IMR-90 (cell line): ENCODE measurements at regions not wholly inside any gene's neighbourhood (a gene's known extent, or its start where the extent isn't known, plus 50 kb on each side); places are given as distances from the start of the nearest gene placed in this dataset.

ENCODE experiments used
- ATAC-seq: fragments of 200-7000 bp; cut with Tn5 transposase; 2 replicates; pipeline ENCODE4 v1.9.1; 2020; ENCODE audit warnings: low read depth, mild to moderate bottlenecking, moderate library complexity
- BruUV-seq: library from RNA; stranded (reverse); fragments of 400-500 nt; replicated peaks from 2 replicates; lab custom pipeline; 2021; lab: Mats Ljungman, UMichigan
- CTCF ChIA-PET: fragments of 300-600 bp; formaldehyde crosslinking; extraction: SDS; loops from one replicate; lab custom pipeline; 2021; ENCODE audit warnings: antibody characterized with exemption; lab: Yijun Ruan, JAX
- POLR2A ChIA-PET: fragments of 300-600 bp; sonication (Branson Sonifier 250); formaldehyde crosslinking; loops from one replicate; lab custom pipeline; 2022; ENCODE audit warnings: antibody characterized with exemption; ENCODE audit not compliant: unreplicated experiment; lab: Charles Lee
- DNase-seq: peaks from one replicate; pipeline ENCODE4 v3.0.0; 2013
- H2AFZ ChIP-seq: replicated peaks from 2 replicates; pipeline ENCODE3; 2013; ENCODE audit warnings: low read length, mild to moderate bottlenecking; ENCODE audit not compliant: poor library complexity
- H2AK5ac ChIP-seq: 2 replicates; pipeline ENCODE4 v1.6.1; 2013; ENCODE audit warnings: low read depth, low read length, inconsistent platforms
- H2AK9ac ChIP-seq: replicated peaks from 2 replicates; pipeline ENCODE3; 2013; ENCODE audit warnings: mild to moderate bottlenecking, low read depth, low read length, moderate library complexity; ENCODE audit not compliant: poor library complexity
- H2BK120ac ChIP-seq: 2 replicates; pipeline ENCODE4 v1.6.1; 2013; ENCODE audit warnings: low read depth, low read length, inconsistent platforms
- H2BK15ac ChIP-seq: 3 replicates; pipeline ENCODE4 v1.6.1; 2013; ENCODE audit warnings: low read depth, low read length, inconsistent platforms
- H2BK20ac ChIP-seq: 2 replicates; pipeline ENCODE4 v1.6.1; 2013; ENCODE audit warnings: low read depth, mild to moderate bottlenecking, inconsistent platforms, low read length, moderate library complexity
- H2BK5ac ChIP-seq: 2 replicates; pipeline ENCODE4 v1.6.1; 2013; ENCODE audit warnings: mild to moderate bottlenecking, low read depth, low read length, inconsistent platforms; ENCODE audit not compliant: poor library complexity, severe bottlenecking
- H3K14ac ChIP-seq: replicated peaks from 2 replicates; pipeline ENCODE4 v1.6.1; 2013; ENCODE audit warnings: low read depth, low read length, inconsistent platforms
- H3K18ac ChIP-seq: 2 replicates; pipeline ENCODE4 v1.6.1; 2013; ENCODE audit warnings: low read depth, low read length, control low read depth
- H3K23ac ChIP-seq: 2 replicates; pipeline ENCODE4 v1.6.1; 2013; ENCODE audit warnings: low read depth, low read length, inconsistent platforms
- H3K27ac ChIP-seq: 2 replicates; pipeline ENCODE4 v1.5.1; 2013; ENCODE audit warnings: mild to moderate bottlenecking, control low read depth, low read length; ENCODE audit not compliant: insufficient read depth
- H3K27me3 ChIP-seq: 2 replicates; pipeline ENCODE4 v1.6.1; 2013; ENCODE audit warnings: low read length; ENCODE audit not compliant: control insufficient read depth, insufficient read depth
- H3K36me3 ChIP-seq: 2 replicates; pipeline ENCODE4 v1.6.1; 2013; ENCODE audit warnings: low read length, mixed read lengths; ENCODE audit not compliant: control insufficient read depth, insufficient read depth
- H3K4ac ChIP-seq: 2 replicates; pipeline ENCODE4 v1.6.1; 2013; ENCODE audit warnings: low read depth, low read length, inconsistent platforms
- H3K4me1 ChIP-seq: 2 replicates; pipeline ENCODE4 v1.6.1; 2013; ENCODE audit warnings: low read length, mixed read lengths; ENCODE audit not compliant: control insufficient read depth, insufficient read depth
- H3K4me2 ChIP-seq: 2 replicates; pipeline ENCODE4 v1.6.1; 2013; ENCODE audit warnings: low read depth, mild to moderate bottlenecking, control low read depth, low read length, moderate library complexity
- H3K4me3 ChIP-seq: 2 replicates; pipeline ENCODE4 v1.5.1; 2013; ENCODE audit warnings: low read depth, mild to moderate bottlenecking, control low read depth, low read length, moderate library complexity; ENCODE audit not compliant: insufficient read depth
- H3K56ac ChIP-seq: 2 replicates; pipeline ENCODE4 v1.6.1; 2013; ENCODE audit warnings: low read length, inconsistent platforms; ENCODE audit not compliant: insufficient read depth; ENCODE audit errors: extremely low read depth
- H3K79me1 ChIP-seq, 2 experiments: 2 replicates each; pipeline ENCODE4 v1.6.1; 2013; ENCODE audit warnings: low read length in 2 of 2, inconsistent platforms in 1 of 2, low read depth in 1 of 2
- H3K9ac ChIP-seq: 2 replicates; pipeline ENCODE4 v1.6.1; 2013; ENCODE audit warnings: low read depth, low read length, control low read depth
- H3K9me1 ChIP-seq: 2 replicates; pipeline ENCODE4 v1.6.1; 2013; ENCODE audit warnings: low read length, inconsistent platforms; ENCODE audit not compliant: insufficient read depth
- H3K9me3 ChIP-seq: 2 replicates; pipeline ENCODE4 v1.6.1; 2013; ENCODE audit warnings: low read length; ENCODE audit not compliant: control insufficient read depth, insufficient read depth
- H4K20me1 ChIP-seq: 2 replicates; pipeline ENCODE4 v1.6.1; 2013; ENCODE audit warnings: low read length, inconsistent platforms; ENCODE audit not compliant: insufficient read depth
- H4K5ac ChIP-seq: 2 replicates; pipeline ENCODE4 v1.6.1; 2013; ENCODE audit warnings: mild to moderate bottlenecking, low read depth, low read length, control low read depth
- H4K8ac ChIP-seq, 2 experiments: 2 replicates each; pipeline ENCODE4 v1.6.1; 2013; ENCODE audit warnings: low read depth in 2 of 2, low read length in 2 of 2, control low read depth in 1 of 2, inconsistent platforms in 1 of 2
- H4K91ac ChIP-seq: 2 replicates; pipeline ENCODE4 v1.6.1; 2013; ENCODE audit warnings: low read depth, low read length, inconsistent platforms; ENCODE audit not compliant: insufficient read depth
- BHLHE40 ChIP-seq: fragments of 150-350 bp; IDR thresholded peaks from 2 replicates; pipeline ENCODE4 v1.6.1; 2016; ENCODE audit warnings: mild to moderate bottlenecking, low read depth, low read length
- CEBPB ChIP-seq: IDR thresholded peaks from 2 replicates; pipeline ENCODE4 v1.6.1; 2012; ENCODE audit warnings: low read depth, low read length, improper control_type of control experiment
- CHD1 ChIP-seq: IDR thresholded peaks from 2 replicates; pipeline ENCODE4 v1.6.1; 2012; ENCODE audit warnings: low read depth, low read length, improper control_type of control experiment
- CTCF ChIP-seq: conservative IDR thresholded peaks from 2 replicates; pipeline ENCODE4 v1.5.1; 2012; ENCODE audit warnings: mild to moderate bottlenecking, low read depth, low read length, improper control_type of control experiment
- ELK1 ChIP-seq: fragments of 150-350 bp; IDR thresholded peaks from 2 replicates; pipeline ENCODE4 v1.6.1; 2016; ENCODE audit warnings: low read depth, mild to moderate bottlenecking, low read length, moderate library complexity, borderline replicate concordance
- FOS ChIP-seq: fragments of 150-350 bp; IDR thresholded peaks from 2 replicates; pipeline ENCODE4 v1.6.1; 2016; ENCODE audit warnings: low read depth, low read length
- MAFK ChIP-seq: IDR thresholded peaks from 2 replicates; pipeline ENCODE4 v1.6.1; 2012; ENCODE audit warnings: low read depth, low read length, improper control_type of control experiment
- MAZ ChIP-seq: IDR thresholded peaks from 2 replicates; pipeline ENCODE4 v1.6.1; 2012; ENCODE audit warnings: low read depth, mild to moderate bottlenecking, low read length, improper control_type of control experiment, moderate library complexity, borderline replicate concordance
- MXI1 ChIP-seq: IDR thresholded peaks from 2 replicates; pipeline ENCODE4 v1.6.1; 2012; ENCODE audit warnings: low read depth, mild to moderate bottlenecking, low read length, moderate library complexity, borderline replicate concordance
- NFE2L2 ChIP-seq: fragments of 150-350 bp; IDR thresholded peaks from 2 replicates; pipeline ENCODE4 v1.6.1; 2016; ENCODE audit warnings: low read depth, mild to moderate bottlenecking, low read length
- POLR2A ChIP-seq: IDR thresholded peaks from 2 replicates; pipeline ENCODE4 v1.6.1; 2012; ENCODE audit warnings: mild to moderate bottlenecking, low read depth, low read length
- RAD21 ChIP-seq: IDR thresholded peaks from 2 replicates; pipeline ENCODE4 v1.6.1; 2012; ENCODE audit warnings: low read length, improper control_type of control experiment
- RCOR1 ChIP-seq: IDR thresholded peaks from 2 replicates; pipeline ENCODE4 v1.6.1; 2012; ENCODE audit warnings: mild to moderate bottlenecking, low read length, improper control_type of control experiment; ENCODE audit not compliant: insufficient replicate concordance
- RFX5 ChIP-seq: IDR thresholded peaks from 2 replicates; pipeline ENCODE4 v1.8.0; 2012; ENCODE audit warnings: low read depth, mild to moderate bottlenecking, low read length, moderate library complexity
- SMC3 ChIP-seq: fragments of 150-350 bp; IDR thresholded peaks from 2 replicates; pipeline ENCODE4 v1.6.1; 2016; ENCODE audit warnings: low read depth, mild to moderate bottlenecking, antibody characterized with exemption, low read length, moderate library complexity
- USF2 ChIP-seq: fragments of 150-350 bp; IDR thresholded peaks from 2 replicates; pipeline ENCODE4 v1.6.1; 2017; ENCODE audit warnings: mild to moderate bottlenecking, antibody characterized with exemption, low read length, low read depth
- WGBS, 2 experiments: methylation state at CpG; one replicate each; pipeline versions ENCODE4 v1.1.5 to v1.1.7; 2013; ENCODE audit warnings: missing lambda C conversion rate in 2 of 2; ENCODE audit not compliant: insufficient read length in 1 of 2; ENCODE audit errors: extremely low coverage in 2 of 2; 5-methylcytosine and 5-hydroxymethylcytosine counted together
- dilution Hi-C: fragments of 300-500 bp; cut with HindIII; formaldehyde crosslinking; loops from one replicate; pipeline ENCODE4 v1.14.3; 2018; ENCODE audit warnings: low sequenced_read_pairs; ENCODE audit not compliant: unreplicated experiment
- in situ Hi-C: fragments of 300-500 bp; cut with MboI; formaldehyde crosslinking; loops from 3 replicates; pipeline ENCODE4 v1.14.3; 2019; ENCODE audit warnings: low sequenced_read_pairs, inconsistent platforms, mixed read lengths
- intact Hi-C: fragments of 100-400 bp; cut with micrococcal nuclease; formaldehyde crosslinking; loops from 2 replicates; pipeline ENCODE4 v1.10.0; 2022

- Histone ChIP-seq H2BK5ac (no peak overlapping the region), H4K5ac (no peak overlapping the region), H3K4me1 (0 out of 2 replicates have a peak, but pooled peaks cover 2% of the 10 kb centered on the region), H2AK5ac (no peak overlapping the region), H3K79me1 (no peaks in the 10 kb centered on the region), H3K27me3 (peaks cover 2% of the 10 kb centered on the region), H2AFZ (no peak overlapping the region), H3K4me3 (no peak overlapping the region), H4K91ac (no peak overlapping the region), H3K23ac (no peak overlapping the region), H2BK15ac (no peak overlapping the region), H3K4ac (no peak overlapping the region), H4K8ac (no peak overlapping the region), H3K4me2 (no peak overlapping the region), H2BK20ac (no peak overlapping the region), H3K36me3 (no peaks in the 10 kb centered on the region), H3K9ac (no peak overlapping the region), H3K18ac (no peak overlapping the region), H2BK120ac (no peak overlapping the region), H4K20me1 (no peaks in the 10 kb centered on the region), H3K14ac (no peak overlapping the region), H3K27ac (no peak overlapping the region), H3K56ac (no peak overlapping the region), H2AK9ac (no peak overlapping the region), H3K9me3 (no peaks in the 10 kb centered on the region), H3K9me1 (no peaks in the 10 kb centered on the region)
- no peak for DNase-seq
- ChIA-PET POLR2A (no interaction called here), CTCF (no interaction called here)
- 100% methylated on average over 1 of the region's 4 CpGs; no CpG with 5 or more reads in 1 of the 2 experiments for WGBS, 2 experiments
- dilution Hi-C loops (no loop called here), in situ Hi-C loops (no loop called here), intact Hi-C loops (no loop called here)
- ATAC-seq, result no peak
- BruUV-seq, result no TSS peak
- TF ChIP-seq CHD1, result no peak
- no peak for TF ChIP-seq BHLHE40
- no peak for TF ChIP-seq RFX5
- TF ChIP-seq ELK1, result no peak
- no peak for TF ChIP-seq MAFK
- no peak for TF ChIP-seq USF2
- TF ChIP-seq POLR2A, result no peak
- TF ChIP-seq CTCF, result no peak
- TF ChIP-seq RCOR1, result no peak
- no peak for TF ChIP-seq RAD21
- TF ChIP-seq FOS, result no peak
- TF ChIP-seq SMC3, result no peak
- TF ChIP-seq CEBPB, result no peak
- no peak for TF ChIP-seq MXI1
- TF ChIP-seq NFE2L2, result no peak
- TF ChIP-seq MAZ, result no peak
Observed at GRCh38 chr14:37899365-37899764, 303.9 kb downstream of the TTC6 start.
